GM18499 (cell line): ENCODE measurements at regions not wholly inside any gene's neighbourhood (a gene's known extent, or its start where the extent isn't known, plus 50 kb on each side); places are given as distances from the start of the nearest gene placed in this dataset.
A peak's percentile ranks its signal among the peaks of the same experiment; 100 is the strongest.

ENCODE experiments used
- ATAC-seq: cut with Tn5 transposase; IDR thresholded peaks from one replicate; pipeline ENCODE4 v1.9.1; 2021; ENCODE audit warnings: moderate number of reproducible peaks; ENCODE audit not compliant: insufficient read depth, unreplicated experiment

DNA sequence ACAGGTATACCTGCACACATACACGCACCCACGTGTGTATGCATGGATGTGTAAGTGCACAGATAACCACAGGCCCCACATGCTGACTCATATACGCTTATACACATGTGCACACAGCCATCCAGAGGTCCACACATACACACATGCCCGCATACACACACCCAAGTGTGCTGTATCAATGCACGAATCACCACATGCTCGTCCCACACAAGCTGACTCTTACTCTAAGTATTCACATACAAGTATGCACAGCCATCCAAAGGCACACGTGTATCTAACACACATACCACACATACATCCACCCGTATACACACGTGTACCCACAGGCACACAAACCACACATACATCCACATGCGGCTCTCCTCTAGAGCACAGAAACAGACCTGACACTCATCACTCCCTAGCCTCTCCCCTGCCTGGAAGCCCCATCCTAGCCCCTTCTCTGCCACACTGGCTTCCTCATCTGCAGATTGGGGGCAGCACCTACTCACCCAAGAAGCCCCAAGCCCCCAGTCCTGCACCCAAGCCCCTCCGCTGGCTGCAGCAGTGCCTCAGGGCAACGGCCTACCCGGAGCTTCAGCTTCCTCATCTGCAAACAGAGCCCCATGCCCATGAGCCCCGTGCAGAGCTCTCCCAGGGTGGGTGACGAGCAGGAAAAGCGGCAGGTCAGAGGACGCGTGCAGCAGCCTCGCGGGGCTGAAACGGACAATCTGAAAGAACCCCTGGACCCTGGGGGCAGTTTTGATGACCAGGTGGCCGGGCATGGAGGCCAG lies 105.4 kb downstream of the NCOR2 start:
- ATAC-seq: no peak

DNA sequence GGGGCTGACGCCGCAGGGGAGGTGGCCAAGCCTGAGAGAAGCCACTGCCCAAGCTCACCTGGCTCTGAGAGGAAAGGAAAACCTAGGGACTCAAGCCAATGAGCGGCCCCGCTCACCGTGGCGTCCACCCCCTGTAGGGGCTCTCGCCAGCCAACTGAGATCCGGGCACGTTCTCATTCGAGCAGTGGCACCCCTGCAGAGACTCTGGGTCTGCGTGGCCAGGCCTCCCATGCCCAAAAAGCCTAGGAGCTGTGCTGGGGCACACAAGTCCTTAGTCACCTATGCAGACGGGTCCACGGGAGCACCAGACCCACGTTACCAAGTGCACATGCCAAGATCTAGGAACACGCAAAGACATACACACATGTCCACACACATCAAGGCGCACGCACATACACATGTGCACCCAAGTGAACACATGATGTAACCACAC lies 106.2 kb downstream of the NCOR2 start:
- no peak for ATAC-seq

DNA sequence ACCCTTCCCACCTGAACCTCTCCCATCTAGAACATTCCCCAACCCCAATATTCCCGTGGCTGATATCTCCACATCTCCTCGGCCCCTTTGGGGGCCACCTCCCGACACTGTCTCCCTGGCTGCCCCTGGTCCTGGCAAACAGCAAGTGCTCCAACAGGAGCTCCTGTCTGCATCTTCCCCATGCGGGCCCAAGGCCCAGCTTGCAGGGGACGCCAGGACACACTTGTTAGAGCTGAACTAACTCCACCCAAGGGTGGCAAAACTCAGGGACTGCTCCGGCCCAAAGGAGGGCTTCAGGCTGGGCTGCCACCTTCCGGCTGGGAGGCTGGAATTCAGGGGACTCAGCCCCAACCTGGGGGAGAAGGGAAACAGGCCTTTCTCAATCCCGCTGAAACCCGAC lies 106.6 kb downstream of the NCOR2 start:
- no peak for ATAC-seq

DNA sequence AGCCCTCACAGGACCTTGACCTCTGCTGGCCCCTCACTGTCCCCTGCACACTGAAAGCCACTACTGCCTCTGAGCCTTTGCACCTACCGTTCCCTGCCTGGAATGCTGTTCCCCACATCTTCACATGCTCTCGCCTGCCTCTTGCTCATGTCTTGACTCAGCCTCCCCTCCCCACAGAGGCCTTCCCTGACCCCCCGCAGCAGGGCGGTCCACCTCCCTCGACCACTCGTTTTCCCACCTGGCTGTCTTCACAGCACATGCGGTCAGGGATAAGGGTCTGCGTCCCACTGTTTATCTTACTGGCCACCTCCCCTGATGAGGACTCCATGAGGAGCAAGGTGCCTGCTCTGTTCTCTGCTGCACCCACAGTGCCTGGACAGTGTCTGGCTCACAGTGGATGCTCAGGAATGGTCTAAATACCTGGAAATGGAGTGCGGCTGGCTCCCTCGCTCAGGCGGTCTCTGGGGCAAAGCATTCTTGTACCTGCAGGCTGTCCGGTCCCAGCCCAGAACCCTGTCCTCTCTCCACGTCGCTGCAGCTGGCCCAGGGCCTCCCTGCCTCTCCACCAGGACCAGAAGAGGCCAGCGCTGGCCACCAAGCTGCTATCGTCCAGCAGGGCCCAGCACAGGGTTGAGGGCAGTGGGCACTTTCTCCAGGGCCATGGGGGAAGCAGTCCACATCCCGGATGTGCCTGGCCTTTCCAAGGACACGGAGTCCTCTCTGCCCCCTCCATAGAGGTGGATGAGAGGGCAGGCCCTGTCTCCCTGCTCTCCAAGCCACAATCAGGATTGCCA lies 107.4 kb downstream of the NCOR2 start:
- no peak for ATAC-seq

DNA sequence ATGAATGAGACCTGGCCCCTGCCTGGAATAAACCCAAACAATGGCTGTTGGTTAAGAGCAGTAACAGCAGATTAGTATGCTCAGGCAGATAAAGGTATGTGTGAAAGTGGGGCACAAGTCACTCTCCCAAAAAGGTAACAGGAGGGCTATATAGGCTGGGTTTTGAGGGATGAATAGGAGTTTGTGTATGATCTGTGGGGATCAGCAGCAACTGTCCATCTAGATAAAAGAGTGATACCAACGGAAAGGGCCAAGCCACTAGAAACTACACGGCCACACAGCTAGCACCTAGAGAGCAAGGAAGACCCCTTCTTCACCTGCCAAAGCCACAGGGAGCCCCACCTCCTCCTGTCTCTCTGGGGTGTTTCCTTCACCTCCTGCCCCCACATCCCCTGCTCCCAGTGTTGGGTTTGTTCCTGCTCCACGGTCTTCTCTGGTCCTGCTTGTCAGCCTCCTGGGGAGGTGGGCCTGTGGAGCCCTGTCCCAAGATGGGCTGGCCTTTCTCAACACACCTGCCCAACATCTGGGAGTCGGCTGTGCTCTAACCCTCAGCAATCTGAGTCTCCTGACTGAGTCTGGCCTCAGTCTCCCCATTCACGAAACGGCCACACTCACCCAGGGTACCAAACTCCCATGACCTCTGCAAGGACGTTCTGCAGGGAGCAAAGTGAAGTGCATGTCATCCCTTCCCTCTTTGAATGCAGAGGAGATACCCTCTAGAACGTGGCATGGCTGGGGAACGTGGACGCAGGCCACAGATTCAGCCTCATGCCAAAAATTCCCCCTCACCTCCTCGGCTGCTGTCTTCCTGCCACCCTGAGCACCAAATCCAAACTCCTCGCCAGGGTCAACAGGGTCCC lies 108.2 kb downstream of the NCOR2 start:
- no peak for ATAC-seq

DNA sequence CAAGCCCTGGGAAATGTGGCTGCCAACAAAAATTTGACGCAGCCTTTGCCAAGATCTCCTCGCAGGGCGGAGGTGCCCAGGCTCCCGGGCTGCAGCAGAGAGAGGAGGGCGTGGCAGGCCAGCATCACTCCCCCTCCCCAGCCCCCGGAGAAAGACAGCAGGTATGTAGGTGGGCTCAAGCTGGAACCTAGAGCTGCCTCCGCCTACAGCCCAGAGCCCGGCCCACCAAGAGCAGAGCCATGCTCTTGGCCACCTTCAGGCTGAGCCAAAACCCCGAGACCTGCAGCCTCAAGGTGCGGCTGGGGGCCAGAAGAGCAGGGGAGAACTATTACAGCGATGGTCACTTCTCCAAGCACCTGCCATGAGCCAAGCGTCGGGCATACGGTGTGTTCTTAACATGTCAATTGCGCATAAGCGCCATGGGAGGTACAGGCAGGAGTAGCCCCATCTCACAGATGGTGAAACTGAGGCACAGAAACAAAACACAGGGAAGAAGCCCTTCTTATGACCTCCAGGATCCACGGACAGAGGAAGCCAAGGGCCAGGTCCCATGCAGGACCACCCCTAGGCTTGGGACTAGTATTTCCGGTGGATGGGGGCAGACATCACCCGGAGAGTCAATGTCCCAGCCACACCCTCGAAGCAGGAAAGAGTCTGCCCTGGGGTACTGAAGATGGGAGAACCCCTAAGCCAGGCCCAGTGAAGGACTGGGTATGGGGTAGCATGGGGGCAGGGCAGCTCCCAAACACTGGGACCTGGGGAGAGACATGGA lies 109.0 kb downstream of the NCOR2 start:
- no peak for ATAC-seq

DNA sequence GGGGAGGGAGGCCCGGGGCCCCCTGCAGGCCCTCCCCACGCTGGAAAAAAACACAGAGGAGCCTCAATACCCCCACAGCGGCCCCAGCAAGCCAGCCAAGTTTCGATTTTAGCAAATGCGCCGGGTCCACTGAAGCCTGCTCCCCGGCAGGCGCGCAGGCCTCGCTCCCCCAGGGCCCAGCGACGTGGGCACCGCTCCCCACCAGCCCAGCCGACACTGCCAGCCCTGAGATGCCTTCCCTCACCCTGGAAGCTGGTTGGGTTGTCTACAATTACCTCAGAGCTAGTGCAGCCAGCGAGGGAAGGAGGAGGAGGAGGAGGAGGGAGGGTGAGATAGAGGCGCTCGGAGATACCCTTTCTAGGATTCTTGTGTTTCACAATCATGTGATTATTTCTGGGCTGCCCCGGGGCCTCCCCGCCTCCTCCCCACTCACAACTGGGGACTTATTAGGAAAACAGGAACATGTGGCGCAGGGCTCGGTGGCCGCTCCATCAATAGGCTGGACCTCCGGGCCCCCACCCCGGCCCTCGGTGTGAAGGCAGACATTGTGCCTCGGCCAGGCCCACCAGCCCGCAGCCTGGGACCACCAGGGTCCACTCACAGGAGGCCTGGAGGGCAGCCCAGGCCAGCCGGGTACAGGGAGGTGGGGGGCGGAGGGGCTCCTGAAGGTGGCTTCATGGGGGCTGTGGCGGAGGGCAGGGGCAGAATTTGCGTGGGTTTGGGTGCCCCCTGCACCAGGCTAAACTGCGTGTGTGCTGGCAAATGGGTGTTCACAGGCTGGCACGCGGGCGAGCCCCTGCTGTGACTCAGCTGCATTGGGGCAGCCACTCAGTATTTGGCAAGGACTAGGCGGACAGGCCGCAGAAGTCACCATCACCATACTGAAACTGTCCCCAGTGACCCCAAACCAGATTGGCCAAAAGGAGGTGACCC lies 109.9 kb downstream of the NCOR2 start:
- ATAC-seq: no peak

DNA sequence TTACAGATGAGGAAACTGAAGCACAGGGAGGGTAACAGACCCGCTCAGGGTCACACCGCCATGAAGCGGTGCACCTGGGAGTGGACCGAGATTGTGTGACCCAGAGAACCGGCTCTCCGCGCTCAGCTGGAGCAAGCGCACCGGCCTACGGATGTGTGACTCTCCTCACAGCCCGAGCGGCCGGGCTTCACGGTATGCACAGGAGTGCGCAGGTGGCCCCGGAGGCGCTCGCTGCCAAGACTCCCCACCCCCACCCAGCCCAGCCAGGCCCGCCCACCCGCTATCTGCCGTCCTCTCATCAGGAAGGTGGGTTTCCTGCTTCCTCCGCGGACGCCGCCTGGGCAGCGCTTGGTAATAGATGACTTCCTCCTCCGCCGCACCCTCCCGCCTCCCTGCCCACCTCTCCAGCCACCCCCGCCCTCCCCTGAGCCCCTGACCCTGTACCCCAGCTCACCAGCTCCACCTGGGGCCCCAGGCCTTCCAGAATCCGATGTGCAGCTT lies 110.7 kb downstream of the NCOR2 start:
- no peak for ATAC-seq

DNA sequence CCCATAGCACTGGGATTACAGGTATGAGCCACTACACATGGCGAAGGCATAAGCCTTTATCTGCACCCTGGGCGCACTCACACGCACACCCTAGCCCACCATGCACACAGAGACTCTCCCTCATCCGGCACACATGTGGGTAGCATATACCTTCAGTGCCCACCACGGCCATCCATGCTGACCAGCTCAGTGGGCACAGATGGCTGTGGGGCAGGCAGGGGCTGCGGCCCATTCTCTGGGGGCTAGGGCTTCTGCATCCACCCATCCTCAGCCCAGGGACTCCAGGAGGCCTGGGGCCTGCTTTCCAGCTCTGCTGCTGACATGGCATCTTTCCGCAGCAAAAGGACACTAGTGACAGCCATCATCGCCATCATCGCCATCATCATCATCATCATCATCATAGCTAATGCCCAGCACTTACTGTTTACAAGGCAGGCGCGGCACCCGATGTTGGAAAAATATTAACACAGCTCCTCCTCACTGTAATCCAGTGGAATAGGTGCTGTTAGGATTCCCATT lies 111.2 kb downstream of the NCOR2 start:
- no peak for ATAC-seq

DNA sequence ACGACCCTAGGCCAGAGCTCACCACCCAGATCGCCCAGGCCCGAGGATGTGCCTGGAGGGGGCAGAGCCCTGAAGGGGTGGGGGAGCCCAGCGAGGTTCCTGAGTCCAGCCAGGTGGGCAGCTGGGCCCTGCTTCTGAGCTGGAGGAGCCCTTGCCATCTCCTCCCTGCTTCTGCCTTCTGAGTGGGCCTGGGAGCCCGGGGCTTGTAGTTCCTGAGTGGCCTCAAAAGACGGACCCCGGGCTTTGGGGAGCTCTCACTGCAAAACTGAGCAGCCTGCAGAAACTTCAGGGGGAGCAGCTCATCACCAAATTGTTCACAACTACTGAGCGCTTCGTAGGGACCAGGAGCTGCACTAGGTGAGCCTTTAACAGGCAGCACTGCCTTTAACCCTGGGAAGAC lies 112.1 kb downstream of the NCOR2 start:
- no peak for ATAC-seq

DNA sequence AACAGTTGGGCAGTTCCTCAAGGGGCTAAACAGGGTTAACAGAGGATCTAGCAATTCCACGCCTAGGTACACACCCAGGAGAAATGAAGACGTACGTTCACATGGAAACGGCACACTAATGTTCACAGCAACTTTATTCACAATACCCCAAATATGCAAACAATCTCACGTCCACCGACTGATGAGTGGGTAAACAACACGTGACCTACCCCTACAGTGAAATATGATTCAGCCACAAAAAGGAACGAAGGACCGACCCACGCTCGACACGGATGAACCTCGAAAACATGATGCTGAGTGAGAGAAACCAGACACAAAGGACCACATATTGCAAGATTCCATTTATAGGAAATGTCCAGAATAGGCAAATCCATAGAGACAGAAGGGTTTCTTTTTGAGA lies 112.7 kb downstream of the NCOR2 start:
- ATAC-seq: no peak

DNA sequence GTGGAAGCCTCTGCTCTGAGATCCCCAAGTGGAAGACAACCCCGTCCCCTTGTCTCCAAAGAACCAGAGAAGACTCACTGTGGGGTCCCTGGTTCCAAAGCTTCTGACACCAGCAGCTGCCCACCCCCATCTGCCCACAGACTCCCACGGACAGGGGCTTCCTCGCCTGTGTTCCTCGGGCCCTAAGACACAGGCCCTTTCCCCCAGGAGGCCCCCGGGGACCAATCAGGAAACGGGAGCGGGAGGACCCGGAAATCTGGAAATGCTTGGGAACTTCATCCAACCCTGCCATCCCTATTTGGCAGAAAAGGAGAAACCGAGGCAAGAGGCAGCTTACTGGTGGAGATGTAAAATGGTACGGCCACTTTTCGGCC lies 113.1 kb downstream of the NCOR2 start:
- ATAC-seq: no peak

DNA sequence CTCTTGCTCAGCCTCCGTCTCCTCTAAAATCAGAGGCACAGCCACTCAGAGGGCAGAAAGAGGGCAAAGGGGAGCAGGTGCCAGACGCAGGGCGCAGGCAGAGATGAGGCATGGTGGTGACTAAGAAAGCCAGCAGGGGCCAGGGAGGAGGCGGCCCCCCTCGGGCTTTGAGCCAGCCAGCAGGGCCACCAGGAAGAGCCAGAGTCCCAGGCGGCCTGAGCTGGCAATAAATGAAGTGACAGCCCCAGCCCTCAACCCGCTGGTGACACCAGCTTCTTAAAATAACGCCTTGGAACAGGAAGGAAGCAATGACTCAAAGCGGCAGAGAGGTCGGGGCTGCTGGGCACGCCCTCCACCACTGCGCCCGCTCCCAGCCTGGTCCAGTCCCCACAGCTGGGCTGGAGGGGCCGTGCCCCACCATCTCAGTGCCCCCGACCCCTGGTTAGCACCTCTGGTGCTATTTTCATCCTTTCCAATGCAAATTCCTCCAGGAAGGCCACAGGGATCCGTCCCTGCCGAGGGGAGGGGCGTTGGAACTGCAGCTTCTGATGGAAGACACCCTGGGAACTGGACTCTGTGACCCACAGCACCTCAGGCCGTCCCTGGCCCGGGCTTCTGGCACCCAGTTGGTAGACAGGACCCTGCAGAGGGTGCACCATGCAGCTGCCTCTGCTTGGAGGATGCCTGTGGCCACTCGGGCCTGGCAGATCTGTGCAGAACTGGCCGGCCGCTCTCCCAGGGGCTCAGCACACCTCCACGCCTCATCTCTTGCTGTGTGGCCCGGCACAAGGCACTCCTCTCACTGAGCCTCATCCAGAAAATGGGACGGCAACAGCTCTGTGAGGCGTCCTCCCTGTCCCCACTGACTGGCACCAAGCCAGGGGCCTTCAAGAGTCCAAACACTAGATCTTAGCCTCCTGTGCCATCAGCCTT lies 113.7 kb downstream of the NCOR2 start:
- ATAC-seq: peak; percentile 70

DNA sequence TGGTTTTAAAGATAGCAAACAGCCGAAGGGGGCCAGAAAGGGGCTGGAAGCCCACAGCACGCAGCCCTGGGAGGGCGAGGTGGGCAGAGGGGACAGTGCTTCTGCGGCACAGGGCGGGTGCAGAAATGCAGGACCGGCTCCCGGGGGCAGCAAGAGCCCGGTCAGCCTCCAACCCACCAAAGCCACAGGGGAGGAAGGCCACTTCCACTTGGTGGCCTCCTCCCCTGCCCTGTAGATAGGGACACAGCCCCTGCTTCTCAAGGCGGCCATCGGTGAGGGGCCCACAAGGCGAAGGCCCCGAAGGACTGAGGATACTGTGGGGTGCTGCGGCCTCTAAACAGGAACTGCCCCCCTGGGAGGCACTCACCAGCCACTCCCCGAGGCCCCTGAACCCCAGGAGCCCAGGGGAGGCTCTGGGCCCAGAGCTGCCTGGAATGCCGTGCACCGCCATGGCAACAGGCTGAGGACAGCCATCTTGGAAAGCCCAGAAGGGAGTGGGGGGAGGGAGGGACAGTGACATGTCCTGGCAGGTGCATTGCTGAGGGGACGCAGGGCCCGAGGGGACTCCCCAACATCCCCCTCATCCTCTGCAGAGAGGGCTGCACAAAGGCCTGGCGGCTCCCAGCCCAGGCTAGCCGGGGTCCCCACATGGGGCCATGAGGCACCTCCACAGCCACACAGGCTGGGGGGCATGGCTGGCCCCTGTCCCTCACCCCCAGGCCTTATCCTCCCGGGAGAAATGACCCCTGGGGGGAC lies 114.7 kb downstream of the NCOR2 start:
- ATAC-seq: no peak

DNA sequence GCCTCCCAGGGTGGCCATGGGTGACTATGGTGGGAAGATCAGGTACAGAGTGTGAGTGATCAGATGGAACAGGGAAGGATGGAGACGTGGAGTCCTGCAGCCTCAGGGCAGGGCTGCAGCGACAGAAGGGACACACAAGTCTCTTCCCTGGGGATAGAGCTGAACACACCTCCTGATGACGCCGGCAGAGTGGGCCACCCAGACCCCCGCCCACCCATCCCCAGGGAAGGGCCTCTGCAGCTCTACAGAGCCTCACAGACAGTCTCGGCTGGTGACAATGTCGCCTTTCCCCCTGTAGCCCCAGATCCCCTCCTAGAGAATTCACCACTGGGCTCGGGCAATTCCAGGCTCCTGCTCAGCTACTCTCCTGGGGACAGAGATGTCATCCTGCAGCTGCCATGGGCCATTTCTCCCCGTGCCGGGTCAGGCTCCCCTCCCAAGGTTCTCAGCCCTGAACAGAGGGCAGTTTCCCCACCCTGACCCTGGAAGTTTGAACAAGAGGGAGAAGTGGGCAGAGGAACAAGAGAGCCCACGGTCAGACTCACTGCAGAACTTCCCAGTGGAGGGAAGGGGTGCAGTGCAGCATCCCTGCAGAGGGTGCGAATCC lies 115.7 kb downstream of the NCOR2 start:
- no peak for ATAC-seq

DNA sequence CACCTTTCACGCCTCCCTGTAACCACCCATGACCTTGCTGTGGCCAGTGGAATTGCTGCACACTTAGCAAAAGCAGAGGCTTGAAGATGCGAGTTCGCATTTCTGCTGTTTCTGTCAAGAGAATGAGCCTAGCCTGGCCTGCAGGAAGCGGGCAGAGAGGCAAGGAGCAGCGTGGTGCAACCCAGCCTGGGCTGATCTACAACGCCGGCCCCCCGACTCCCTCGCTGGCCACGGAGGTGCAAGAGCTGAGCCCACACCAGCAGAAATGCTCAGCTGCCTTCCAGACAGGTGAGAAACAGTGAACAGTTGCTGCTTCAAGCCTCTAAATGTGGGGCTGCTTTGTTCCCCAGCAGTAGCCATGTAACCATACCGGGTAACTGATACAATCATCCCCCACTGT lies 116.4 kb downstream of the NCOR2 start:
- no peak for ATAC-seq

DNA sequence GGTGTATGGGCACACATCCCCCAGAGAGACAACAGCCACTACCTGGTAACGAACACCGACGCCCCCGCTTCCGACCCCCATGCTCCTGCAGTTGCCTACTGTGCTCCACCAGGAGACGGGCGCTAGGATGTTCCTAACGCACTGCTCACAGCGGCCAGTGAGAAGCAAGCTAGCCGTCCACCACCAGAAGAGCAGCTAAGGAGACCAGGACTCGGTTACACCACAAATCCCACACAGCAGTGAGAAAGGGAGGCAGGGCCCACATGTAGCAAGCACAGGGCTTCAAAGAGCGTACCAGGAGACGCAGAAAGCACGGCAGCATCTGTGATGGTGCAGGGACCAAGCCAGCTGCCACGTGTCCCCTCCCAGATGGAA lies 117.0 kb downstream of the NCOR2 start:
- ATAC-seq: no peak
